Inflammatory macrophage (primary cell): ENCODE measurements at regions not wholly inside any gene's neighbourhood (a gene's known extent, or its start where the extent isn't known, plus 50 kb on each side); places are given as distances from the start of the nearest gene placed in this dataset.
A peak's percentile ranks its signal among the peaks of the same experiment; 100 is the strongest.

ENCODE experiments used
- DNase-seq, 2 donors: peaks; one replicate each; pipeline ENCODE4 v3.0.0-alpha.2; 2020 to 2022

DNA sequence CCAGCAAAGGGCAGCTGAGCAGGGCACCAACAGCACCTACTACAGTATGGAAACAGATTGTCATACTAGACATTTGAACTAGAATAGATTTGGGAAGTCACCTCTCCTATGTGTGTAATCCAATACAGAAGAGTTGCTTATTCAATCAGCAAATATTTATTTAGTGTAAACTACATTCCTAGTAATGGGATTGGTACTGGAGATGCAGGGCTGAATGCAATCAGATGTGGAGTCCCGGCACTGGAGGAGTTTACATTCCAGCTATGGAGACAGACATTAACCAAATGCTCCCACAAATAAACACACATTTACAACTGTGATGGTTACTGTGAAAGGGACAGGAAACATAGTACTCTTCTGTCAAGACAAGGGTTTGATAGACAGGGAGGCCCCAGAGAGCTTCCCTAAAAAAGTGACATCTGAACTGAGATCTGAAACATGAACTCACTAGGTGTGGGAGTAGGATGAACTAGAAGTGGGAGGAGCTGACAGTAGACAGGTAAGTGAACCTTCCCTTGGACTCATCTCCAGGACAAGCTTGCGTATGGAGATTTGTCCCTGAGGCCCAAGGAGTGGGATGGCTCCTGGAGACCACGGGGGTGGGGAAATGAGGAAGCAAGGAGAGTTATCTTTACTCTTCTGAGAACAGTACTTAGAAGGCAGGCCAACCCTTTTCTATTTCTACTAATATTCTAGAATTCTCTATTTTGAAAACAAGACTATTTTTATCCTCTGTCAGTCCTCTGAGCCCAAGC, 420.5 kb downstream of the MAFB start:
- peak in 1 of 2 donors; percentile 17 for DNase-seq

DNA sequence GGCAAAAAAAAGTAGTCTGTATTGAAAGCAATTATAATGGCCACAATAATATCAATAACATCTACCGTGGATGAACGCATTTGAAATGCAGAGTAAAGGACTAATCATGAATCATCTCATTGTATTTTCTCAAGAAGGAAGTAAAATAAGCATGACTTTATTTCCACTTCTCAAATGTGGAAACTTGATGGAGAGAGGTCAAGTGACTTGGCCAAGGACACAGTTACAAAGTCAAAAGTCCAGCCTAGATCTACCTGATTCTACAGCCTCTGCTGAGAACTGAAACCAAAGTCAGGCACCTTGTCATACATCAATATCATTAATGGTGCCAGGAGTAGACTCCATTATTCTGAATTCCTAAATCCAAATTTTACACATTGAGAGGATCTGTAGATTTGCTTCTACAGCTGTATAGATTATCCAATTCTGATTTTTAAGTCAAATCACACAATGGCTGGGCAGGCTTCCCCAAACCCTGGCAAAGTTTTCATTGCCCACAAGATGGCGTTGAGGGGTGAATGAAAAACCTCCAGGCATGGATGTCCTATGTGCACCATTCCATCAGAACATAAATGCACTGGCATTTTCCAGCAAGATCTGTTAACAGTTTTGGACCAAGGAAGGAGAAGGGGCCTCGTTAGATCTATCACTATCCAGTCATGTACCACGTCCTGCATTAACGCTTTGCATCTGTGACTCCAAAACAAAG, 423.1 kb downstream of the MAFB start:
- DNase-seq: peak; percentile 43 to 44

DNA sequence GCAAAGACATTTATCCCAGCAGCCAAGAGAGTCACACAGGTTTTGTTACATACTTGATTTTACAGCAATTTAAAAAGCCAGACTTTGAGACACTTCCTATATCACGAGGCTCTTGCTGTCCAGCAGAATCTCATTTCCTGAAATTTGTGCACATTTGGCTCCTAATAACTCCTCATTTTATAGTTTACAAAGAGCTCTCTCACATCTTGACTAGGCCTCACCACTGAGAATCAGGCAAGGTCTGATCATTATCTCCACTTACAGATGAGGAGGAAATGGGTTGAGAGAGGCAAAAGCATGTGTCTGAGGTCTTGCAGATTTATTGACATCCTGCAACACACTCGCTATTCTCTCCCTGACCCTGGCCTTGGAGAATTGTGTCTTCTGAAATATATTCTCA, 426.8 kb downstream of the MAFB start:
- DNase-seq: peak; percentile 34 to 44

DNA sequence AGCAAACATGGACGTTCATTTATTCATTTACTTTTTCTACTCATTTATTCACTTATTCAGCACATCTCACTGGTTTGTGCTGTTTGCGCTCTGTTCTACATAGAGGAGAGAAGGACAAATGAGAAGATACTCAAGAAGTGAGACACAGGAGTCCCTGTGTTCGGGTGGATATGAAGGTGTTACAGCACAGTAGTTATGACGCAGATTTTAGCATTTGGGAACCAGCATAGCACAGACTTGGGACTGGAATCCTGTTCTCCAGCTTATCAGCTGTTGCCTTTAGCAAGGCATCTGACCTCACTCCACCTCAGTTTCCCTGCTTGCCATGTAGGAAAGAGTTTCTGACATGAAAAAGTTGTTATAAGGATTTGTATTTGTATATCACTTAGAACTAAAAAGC, 430.1 kb downstream of the MAFB start:
- DNase-seq: no peak

DNA sequence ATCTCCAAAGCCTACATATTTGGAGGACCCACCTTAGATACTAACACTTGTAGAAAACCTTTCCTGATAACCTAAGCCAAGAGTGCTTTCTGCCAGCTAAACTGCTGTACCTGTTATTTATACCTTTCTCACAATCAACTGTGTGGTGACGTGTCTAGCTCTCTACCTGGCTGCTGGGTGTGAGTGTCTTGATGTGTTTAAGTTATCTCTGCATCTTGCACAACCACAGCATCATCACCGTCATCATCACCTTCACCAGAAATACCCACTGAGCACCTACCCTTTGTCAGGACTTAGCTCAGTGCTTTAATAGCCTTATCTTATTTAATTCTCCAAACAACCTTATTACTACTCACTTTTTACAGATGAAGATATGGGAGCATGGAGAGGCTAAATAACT, 431.3 kb downstream of the MAFB start:
- DNase-seq: no peak

GRCh38 chr20:40255365-40255764, 433.7 kb downstream of the MAFB start:
- DNase-seq: no peak

DNA sequence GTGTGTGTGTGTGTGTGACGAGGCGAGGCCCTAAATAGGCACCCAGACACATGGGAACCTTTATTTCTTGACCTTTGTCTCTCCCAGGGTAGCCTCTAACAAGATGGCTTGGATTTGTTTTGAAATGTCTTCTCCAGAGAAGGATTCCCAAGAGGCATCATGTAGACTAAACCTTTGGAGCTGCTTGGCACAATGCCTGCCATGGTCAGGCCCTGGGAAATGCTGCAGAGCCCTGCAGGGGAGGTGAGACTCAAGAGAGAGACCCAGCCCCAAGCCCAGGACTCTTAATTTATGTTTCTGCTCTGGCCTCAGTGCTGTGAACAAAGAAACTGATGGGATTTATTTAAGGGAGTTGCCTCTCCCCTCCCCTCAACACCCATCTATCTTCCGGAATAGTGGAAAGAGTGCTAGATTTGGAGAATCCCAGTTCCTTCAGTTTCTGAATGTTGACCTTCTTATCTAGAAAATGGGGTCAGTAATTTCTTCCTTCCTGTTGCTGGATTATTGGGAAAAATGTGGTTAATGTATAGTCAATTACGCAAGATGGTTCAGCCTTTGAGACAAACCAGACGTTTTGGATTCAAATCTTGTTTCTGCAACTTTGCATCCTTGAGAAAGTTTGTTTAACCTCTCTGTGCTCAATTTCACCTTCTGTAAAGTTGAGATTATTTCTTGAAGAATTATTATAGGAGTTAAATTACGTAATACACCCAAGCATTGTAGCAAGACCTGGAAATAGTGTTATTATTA, 434.8 kb downstream of the MAFB start:
- no peak for DNase-seq

DNA sequence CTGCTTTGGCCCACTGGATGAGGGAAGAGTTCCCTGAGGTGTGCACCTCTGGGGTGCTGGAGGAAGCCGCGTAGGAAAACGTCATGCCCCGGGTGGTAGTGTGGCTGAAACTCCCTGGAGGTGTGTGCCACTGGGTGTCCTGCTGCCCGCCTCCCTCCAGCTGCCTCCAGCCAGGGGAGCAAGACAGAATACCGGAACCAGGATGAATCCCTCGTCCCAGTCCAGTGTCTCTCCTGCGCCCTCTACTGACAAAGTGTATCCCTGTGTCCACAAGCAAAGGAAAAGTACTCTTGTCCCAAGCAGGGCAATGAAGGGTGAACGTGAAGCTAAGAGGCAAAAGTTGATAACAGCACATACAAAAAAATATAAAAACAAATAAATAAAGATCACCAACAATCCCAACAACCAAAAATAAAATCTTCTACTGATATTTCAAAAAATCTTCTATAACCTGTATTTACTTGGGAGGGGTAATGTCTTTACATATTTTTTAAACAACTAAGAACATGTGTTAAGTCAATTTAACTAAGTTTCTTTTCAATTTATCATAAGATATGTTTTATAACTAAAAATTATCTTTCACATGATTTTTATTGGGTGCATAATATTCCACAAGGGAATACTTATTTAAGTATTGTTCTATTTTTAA, 437.6 kb downstream of the MAFB start:
- DNase-seq: peak; percentile 29 to 44

- no peak for DNase-seq
Observed at GRCh38 chr20:40249805-40250204, 439.2 kb downstream of the MAFB start.

GRCh38 chr20:40245829-40246228, 443.2 kb downstream of the MAFB start:
- DNase-seq: no peak

DNA sequence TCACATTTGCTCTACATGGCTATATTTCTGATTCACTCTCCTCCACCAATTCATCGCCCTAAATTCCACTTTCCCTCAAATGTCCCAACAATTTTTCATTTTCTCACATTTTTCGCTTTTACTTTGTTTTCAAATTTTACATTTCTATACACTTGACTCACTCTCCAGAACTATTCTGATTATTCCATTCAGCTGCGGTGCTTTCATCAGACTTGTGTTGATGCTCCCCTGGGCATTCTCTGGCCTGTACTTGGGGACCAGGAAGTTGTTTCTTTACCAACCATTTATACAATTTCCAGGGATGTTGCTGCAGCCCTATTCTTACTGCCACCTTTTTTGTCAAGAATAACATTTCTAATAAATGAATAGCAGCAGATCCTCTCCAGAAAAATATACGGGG, 444.8 kb downstream of the MAFB start:
- DNase-seq: no peak

DNA sequence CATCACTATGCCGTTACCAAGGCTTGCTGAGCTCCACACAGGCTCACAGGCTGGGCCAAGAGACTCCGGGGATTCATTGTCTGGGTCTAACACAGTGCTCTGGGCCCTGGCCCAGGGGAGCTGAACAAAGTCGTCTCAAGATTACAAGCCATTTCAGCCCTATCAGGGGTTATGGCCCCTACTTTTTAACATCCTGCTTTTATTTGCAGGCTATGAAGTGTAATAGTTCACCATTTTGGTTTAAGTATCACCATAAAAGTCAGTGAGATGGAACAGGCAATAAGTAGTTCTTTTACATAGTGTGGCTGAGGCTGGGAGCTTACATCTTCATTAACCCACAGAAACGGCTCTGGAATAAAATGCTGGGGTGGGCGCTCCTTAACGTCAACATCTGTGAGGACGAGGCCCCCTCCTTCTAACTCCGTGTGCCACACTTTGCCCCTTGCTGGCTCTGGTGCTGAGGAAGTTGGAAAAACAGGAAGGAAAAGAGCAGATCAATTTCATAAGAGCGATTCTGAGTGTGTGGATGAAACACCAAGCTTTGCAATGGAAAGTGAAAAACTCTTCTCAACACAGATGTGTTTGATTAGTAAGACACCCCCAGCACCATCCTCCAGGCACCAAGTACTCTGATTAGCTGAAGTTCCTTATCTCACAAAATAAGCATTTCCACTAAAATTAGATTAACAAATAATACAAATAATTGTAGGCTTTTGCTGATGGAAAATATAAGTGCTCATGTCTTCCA, 447.3 kb downstream of the MAFB start:
- DNase-seq: peak; percentile 25 to 57

DNA sequence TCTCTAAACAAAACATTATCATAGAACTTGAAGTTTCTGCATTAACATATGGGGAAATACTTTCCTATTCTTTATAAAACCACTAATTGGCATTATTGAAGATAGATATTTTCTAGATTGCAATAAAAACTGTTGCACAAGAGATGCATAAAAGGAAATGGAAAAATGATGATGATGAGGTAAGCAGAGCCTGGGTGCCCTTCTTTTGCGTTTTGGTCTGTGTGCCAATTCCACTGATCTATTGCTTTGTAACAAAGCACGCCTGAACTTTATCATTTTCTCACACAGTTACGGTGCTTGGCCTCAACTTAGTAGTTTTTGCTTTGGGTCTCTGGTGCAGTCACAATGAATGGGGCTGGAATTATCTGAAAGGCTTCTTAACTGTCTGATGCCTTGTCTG, 450.5 kb downstream of the MAFB start:
- DNase-seq: no peak

GRCh38 chr20:40234593-40234992, 454.4 kb downstream of the MAFB start:
- no peak for DNase-seq

DNA sequence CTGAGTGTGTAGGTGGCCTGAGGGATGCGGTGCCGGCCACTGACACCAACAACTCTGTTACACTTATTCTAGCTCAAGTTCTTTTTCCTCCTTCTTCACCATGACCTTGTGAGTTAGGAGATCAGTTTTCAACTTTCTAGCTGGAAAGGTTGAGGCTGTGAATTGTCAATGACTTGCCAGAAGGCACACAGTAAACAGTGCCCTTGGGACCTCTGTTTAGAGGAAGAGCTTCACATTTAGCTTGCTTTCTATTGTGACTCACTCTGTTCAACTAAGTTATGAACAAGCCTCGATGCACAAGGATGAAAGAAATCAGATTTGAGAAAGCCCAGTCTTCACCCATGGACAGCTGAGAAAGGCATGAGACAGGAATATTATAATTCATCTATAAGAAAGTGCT, 455.6 kb downstream of the MAFB start:
- DNase-seq: no peak

DNA sequence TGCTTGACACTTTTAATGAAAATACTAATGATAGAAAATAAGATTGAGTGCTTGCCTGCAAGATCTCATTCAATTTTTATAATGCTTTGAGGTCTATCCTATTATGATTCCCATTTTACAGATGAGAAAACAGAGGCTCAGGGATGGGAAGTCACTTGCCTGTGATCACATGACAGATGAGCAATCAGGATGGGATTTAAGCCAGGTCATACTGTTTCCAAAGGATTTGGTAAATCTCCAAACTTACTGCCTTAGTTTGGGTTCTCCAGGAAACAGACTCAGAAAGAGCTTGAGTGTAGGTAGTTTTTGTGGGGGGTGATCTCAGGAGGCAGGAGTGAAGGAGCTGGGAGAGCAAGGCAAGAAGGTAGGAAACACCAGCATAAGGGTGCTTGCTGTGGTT, 456.3 kb downstream of the MAFB start:
- DNase-seq: no peak

DNA sequence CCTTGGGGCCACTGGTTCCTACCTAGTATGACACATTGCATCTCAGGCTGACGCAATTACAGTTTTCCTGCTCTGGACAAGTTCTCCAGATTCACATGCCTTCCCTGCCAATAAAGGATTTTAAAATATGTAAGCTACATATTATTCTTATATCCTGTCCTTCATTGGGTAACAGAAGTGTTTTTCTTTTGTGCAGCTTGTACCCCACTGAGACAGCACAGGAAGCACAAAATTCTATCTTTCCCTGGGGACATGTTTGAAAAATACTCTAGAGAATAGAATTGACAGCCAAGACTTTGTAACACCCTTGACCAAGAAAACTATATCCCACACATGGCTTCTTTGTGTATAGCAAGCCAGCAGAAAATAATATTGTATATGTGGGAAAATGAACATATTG, 456.8 kb downstream of the MAFB start:
- no peak for DNase-seq

DNA sequence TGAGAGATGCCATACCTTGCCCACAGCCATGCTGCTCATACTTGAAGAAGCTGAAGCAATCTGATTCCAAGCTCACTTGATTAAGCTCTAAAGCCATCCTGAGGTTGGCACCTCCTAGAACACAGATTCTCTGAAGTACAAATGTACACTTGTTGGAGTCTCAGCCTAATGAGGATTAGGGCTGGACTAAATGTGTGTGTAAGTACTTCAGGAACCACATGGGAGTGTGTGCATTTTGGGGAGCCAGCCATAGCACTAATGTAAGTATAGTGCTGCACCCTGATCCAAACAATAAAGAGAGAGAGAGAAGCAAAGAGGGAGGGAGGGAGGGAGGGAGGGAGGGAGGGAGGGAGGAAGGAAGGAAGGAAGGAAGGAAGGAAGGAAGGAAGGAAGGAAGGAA, 458.6 kb downstream of the MAFB start:
- DNase-seq: no peak

DNA sequence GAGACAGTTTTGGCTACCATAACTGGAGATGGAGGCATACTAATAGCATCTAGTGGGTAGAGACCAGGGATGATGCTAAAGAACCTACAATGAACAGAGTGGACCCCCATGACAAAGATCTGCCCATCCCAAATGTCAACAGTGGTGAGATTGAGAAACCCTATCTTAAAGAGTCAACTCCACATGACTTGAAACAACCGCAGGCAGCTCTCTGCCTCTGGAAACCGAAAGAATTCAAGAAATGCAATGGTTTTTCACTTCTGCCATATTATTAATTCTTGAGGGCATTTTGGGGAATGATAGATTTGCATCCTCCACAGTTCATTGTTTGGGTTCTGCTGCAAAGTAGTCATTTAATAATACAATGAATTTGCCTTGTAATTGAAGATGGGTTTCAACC, 463.4 kb downstream of the MAFB start:
- no peak for DNase-seq

- peak; percentile 37 to 56 for DNase-seq
Observed at GRCh38 chr20:40223810-40224209, 465.2 kb downstream of the MAFB start.

- DNase-seq: no peak
Observed at GRCh38 chr20:40218971-40219370, 470.1 kb downstream of the MAFB start.

- no peak for DNase-seq
Observed at GRCh38 chr20:40218316-40218969, 470.6 kb downstream of the MAFB start.
